ENCODE measurements at regions not wholly inside any gene's neighbourhood (a gene's known extent, or its start where the extent isn't known, plus 50 kb on each side); places are given as distances from the start of the nearest gene placed in this dataset.

DNA sequence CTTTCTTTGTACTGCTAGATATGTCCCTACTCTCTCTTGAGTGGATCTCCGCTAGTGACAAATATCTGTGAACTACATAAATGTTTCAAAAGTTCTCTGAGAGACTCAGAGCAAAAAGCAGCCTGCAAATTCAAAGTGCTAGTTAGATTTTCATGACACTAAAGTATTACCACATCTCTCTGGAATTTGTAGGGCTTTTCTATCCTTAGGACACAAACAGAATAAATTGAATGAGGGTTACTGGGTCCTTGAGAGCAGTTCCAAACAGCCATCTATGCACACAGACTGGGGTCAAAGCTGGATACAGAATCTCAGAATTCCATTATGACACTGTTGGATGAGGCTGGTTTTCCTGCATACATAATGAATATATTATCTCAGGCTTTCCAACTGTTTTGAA lies 953.2 kb downstream of the DIAPH3 start:
- TF ChIP-seq, protein P1, sequence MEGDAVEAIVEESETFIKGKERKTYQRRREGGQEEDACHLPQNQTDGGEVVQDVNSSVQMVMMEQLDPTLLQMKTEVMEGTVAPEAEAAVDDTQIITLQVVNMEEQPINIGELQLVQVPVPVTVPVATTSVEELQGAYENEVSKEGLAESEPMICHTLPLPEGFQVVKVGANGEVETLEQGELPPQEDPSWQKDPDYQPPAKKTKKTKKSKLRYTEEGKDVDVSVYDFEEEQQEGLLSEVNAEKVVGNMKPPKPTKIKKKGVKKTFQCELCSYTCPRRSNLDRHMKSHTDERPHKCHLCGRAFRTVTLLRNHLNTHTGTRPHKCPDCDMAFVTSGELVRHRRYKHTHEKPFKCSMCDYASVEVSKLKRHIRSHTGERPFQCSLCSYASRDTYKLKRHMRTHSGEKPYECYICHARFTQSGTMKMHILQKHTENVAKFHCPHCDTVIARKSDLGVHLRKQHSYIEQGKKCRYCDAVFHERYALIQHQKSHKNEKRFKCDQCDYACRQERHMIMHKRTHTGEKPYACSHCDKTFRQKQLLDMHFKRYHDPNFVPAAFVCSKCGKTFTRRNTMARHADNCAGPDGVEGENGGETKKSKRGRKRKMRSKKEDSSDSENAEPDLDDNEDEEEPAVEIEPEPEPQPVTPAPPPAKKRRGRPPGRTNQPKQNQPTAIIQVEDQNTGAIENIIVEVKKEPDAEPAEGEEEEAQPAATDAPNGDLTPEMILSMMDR (IDR thresholded peaks at IDR 0.05; ENCODE audit: poor library complexity), result no peak
- no peak for TF ChIP-seq EZH2 (IDR thresholded peaks at IDR 0.05; ENCODE audit: borderline replicate concordance)

Measured in hepatocyte (in vitro differentiated cells).